Thyroid gland (tissue), 4 donors: ENCODE measurements at regions not wholly inside any gene's neighbourhood (a gene's known extent, or its start where the extent isn't known, plus 50 kb on each side); places are given as distances from the start of the nearest gene placed in this dataset.

ENCODE experiments used
- DNase-seq, 2 donors: peaks; one replicate each; pipeline ENCODE4 v3.0.0-alpha.2; 2019
- H3K27ac ChIP-seq, 3 donors: fragments of 200-600 bp; sonication (generic); 1 replicate in 2 of 3; 2 replicates in 1 of 3; pipeline ENCODE4 v1.5.1; 2016 to 2019; ENCODE audit warnings: mild to moderate bottlenecking in 1 of 3, moderate library complexity in 1 of 3
- H3K27me3 ChIP-seq: fragments of 200-600 bp; sonication (generic); one replicate; pipeline ENCODE4 v1.5.1; 2019
- H3K36me3 ChIP-seq, 2 donors: fragments of 200-600 bp; sonication (generic); one replicate each; pipeline ENCODE4 v1.5.1; 2016 to 2019
- H3K4me1 ChIP-seq, 2 donors: fragments of 200-600 bp; sonication (generic); one replicate each; pipeline ENCODE4 v1.5.1; 2017 to 2019
- H3K4me3 ChIP-seq, 3 donors: fragments of 200-600 bp; sonication (generic); replicated peaks in 1 of 3; 1 replicate in 2 of 3; 2 replicates in 1 of 3; pipeline ENCODE4 v1.5.1; 2016; ENCODE audit warnings: mild to moderate bottlenecking in 1 of 3
- H3K9me3 ChIP-seq: fragments of 200-600 bp; sonication (generic); one replicate; pipeline ENCODE4 v1.5.1; 2017
- CTCF ChIP-seq, 6 experiments: fragments of 200-600 bp in 3 of 6; fragments of 450-650 bp in 3 of 6; sonication (generic) in 3 of 6; IDR thresholded peaks; one replicate each; pipeline ENCODE4 v1.5.1; 2016 to 2019; ENCODE audit warnings: antibody characterized with exemption in 6 of 6, mild to moderate bottlenecking in 2 of 6, inconsistent platforms in 1 of 6, moderate library complexity in 1 of 6
- POLR2A ChIP-seq, 2 donors: fragments of 450-650 bp; IDR thresholded peaks; one replicate each; pipeline ENCODE4 v1.6.1; 2017; ENCODE audit warnings: antibody characterized with exemption in 2 of 2, mild to moderate bottlenecking in 2 of 2, moderate library complexity in 1 of 2
- WGBS, 2 donors: methylation state at CpG; one replicate each; pipeline ENCODE4 v1.1.5; 2017; 5-methylcytosine and 5-hydroxymethylcytosine counted together
- intact Hi-C: fragments of 100-400 bp; cut with DNase I; formaldehyde crosslinking; loops from one replicate; pipeline ENCODE4 v1.15.1; 2023

DNA sequence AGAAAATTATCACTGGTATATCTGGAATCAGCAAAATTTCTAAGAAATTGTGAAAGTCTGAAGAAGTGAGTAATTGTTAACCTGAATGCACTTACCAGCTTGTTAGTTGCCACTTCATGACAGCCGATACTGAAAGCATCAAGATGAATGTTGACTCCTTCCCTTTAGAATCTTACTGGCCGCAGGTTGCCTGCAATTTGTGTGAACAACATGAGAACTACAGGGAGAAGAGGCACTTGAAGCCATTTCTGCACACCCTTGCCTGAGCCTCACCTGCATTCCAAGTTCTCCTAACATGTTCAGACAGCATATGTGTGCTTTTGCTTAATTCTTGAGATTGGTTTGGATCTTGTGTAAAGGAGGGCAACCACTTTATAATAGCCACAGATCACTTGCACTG, 59.2 kb upstream of the SSX2IP start:
- DNase-seq: no peak
- 69 to 79% methylated on average over 2 of the region's 2 CpGs for WGBS, 2 donors
- no peaks in the 10 kb centered on the region for H3K9me3 ChIP-seq
- intact Hi-C loops: no loop called here
- no peak overlapping the region for H3K4me3 ChIP-seq
- no peak overlapping the region for H3K27ac ChIP-seq
- H3K4me1 ChIP-seq: no peaks in the 10 kb centered on the region
- no peaks in the 10 kb centered on the region for H3K27me3 ChIP-seq
- no peaks in the 10 kb centered on the region for H3K36me3 ChIP-seq
- TF ChIP-seq POLR2A (IDR thresholded peaks at IDR 0.05) (no peak), CTCF (IDR thresholded peaks at IDR 0.05) (no peak)

DNA sequence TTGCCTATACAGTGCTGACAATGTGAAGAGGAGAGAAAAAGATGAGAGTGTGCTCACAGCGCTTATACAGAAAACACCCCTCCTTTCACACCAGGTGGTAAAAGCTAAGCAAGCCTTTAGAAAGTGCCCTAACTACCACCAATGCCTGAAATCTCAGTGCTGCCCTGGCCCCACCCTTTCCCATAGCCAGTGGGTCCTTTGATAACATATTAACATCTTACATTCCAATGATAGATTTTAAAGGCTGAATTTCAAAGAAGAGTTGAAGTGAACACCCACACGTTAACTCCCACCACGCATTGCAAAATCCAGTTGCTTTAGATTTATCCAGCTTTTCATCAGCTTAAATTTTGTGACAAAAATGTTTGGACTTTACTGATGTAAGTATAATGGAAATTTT, 58.1 kb upstream of the SSX2IP start:
- 80 to 95% methylated on average over 3 of the region's 3 CpGs for WGBS, 2 donors
- no peak overlapping the region for H3K27ac ChIP-seq
- no peaks in the 10 kb centered on the region for H3K36me3 ChIP-seq
- no peak overlapping the region for H3K4me3 ChIP-seq
- no peaks in the 10 kb centered on the region for H3K9me3 ChIP-seq
- H3K4me1 ChIP-seq: no peaks in the 10 kb centered on the region
- TF ChIP-seq POLR2A (IDR thresholded peaks at IDR 0.05) (no peak), CTCF (IDR thresholded peaks at IDR 0.05) (no peak)
- DNase-seq: no peak
- intact Hi-C loops: no loop called here
- H3K27me3 ChIP-seq: no peaks in the 10 kb centered on the region

DNA sequence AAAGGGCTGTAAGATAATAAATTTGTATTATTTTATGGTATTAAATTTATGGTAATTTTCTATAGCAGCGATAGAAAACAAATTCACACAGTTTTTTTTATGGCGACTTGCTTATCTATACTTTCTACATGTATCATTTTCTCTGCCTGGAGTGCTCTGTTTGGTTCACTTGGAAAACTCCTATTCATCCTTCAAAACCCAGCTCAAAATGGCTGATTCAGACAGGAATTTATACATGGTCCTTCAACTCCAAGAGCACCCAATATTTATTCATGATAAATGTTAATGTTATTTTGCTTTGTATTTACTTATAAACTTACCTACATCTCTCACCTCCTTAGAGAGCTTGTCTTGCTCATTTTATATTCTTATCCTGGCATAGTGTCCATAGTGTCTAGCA, 55.6 kb upstream of the SSX2IP start:
- H3K36me3 ChIP-seq: no peaks in the 10 kb centered on the region
- intact Hi-C loops: no loop called here
- no peak for TF ChIP-seq POLR2A (IDR thresholded peaks at IDR 0.05)
- H3K27me3 ChIP-seq: no peaks in the 10 kb centered on the region
- 95 to 98% methylated on average over 2 of the region's 2 CpGs for WGBS, 2 donors
- H3K9me3 ChIP-seq: no peaks in the 10 kb centered on the region
- H3K27ac ChIP-seq: no peak overlapping the region
- no peak for DNase-seq
- no peaks in the 10 kb centered on the region for H3K4me1 ChIP-seq
- H3K4me3 ChIP-seq: no peak overlapping the region

DNA sequence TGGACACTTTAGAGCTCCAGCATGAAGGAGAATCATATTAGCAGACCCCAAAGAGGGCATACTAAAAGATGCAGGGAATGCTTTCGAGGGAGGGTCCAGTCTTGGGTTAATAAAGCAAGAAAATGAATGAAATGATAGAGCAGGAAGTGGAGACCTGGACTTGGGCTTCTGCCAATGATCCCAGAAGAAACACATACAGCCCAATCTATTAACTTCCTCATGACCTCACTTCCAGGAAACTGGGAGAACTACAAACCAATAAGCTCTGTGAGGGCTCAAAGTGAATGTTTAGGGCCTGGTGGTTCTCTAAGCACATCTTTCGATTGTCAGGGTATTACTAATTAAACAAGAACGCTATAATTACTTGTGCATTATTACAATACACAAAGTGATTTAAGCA, 53.6 kb upstream of the SSX2IP start:
- WGBS, 2 donors: 86 to 91% methylated on average over 3 of the region's 3 CpGs
- DNase-seq: no peak
- Histone ChIP-seq H3K27ac (no peak overlapping the region), H3K9me3 (no peaks in the 10 kb centered on the region), H3K27me3 (no peaks in the 10 kb centered on the region), H3K36me3 (no peaks in the 10 kb centered on the region), H3K4me3 (no peak overlapping the region), H3K4me1 (no peaks in the 10 kb centered on the region)
- intact Hi-C loops: no loop called here
- no peak for TF ChIP-seq POLR2A (IDR thresholded peaks at IDR 0.05)

GRCh38 chr1:84742653-84743052, 52.4 kb upstream of the SSX2IP start:
- Histone ChIP-seq H3K36me3 (no peaks in the 10 kb centered on the region), H3K4me3 (no peak overlapping the region), H3K27ac (no peak overlapping the region), H3K9me3 (no peaks in the 10 kb centered on the region), H3K4me1 (no peaks in the 10 kb centered on the region), H3K27me3 (no peaks in the 10 kb centered on the region)
- no peak for DNase-seq
- 80 to 86% methylated on average over 1 of the region's 1 CpG for WGBS, 2 donors
- TF ChIP-seq CTCF (IDR thresholded peaks at IDR 0.05): no peak
- TF ChIP-seq POLR2A (IDR thresholded peaks at IDR 0.05): no peak
- intact Hi-C loops: no loop called here

DNA sequence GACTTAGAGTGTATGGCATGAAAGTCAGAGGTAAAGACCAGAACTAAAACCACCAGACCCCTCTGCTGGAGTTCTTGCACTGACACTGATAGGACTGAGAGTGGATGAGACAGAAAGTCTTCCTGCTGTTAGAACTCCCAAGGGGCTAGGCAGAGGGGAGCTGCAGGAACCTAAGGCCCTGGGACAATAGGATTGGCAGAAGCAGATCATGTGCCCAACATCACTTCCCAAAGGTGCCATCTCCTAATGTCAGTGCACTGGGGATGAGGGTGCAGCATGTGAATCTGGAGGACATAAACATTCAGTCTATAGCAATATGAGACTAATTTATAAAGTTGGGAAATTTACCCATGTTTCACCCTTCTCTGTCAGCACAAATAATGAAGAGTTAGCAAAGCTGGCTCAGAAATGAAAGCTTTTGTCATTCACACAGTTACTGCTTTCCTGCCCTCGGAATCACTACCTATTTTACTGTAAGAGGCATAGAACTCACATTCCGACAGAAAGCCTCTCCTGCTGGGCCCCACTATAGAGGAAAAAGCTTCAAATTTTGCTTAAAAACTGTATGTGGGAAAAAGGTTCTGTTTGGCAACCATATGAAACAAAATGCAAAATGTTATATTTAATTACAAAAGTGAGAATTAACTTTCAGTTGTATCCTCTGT, 49.9 kb upstream of the SSX2IP start:
- Histone ChIP-seq H3K27ac (no peak overlapping the region), H3K36me3 (no peaks in the 10 kb centered on the region), H3K27me3 (no peaks in the 10 kb centered on the region), H3K9me3 (no peaks in the 10 kb centered on the region), H3K4me3 (no peak overlapping the region), H3K4me1 (no peaks in the 10 kb centered on the region)
- TF ChIP-seq POLR2A (IDR thresholded peaks at IDR 0.05) (no peak), CTCF (IDR thresholded peaks at IDR 0.05) (no peak)
- intact Hi-C loops: no loop called here
- no peak for DNase-seq
- WGBS, 2 donors: 80 to 85% methylated on average over 2 of the region's 2 CpGs
